ENCODE measurements at regions not wholly inside any gene's neighbourhood (a gene's known extent, or its start where the extent isn't known, plus 50 kb on each side); places are given as distances from the start of the nearest gene placed in this dataset.

DNA sequence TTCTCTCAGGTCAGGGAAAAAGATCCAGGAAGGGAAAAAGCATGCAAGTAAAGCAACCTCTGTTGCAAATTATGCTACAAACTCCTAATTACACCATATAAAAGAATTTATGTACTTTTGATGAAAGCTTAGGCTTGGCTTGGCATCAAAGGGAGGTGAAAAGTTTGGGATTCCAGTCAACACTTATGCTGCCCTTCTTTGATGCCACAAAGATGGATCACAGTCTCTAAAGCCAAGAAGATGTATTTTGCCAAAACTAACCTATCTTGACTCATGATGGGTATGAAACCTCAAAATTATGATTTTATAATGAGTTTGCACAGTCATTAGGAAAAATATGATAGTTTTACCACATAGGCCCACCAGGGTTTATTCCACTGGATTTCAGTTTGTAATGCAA is 101.0 kb upstream of the CCDC80 start:
- Histone ChIP-seq H3K36me3 (ENCODE audit: control insufficient read depth in 1 of 2, insufficient read depth in 2 of 2, low read length in 1 of 2) (no peaks in the 10 kb centered on the region), H3K4me3 (ENCODE audit: low read length in 2 of 2) (no peak overlapping the region), H3K27me3 (ENCODE audit: control insufficient read depth in 1 of 2, insufficient read depth in 2 of 2, low read length in 1 of 2) (no peaks in the 10 kb centered on the region), H3K9me3 (ENCODE audit: control insufficient read depth, low read length) (no peaks in the 10 kb centered on the region), H3K27ac (ENCODE audit: low read depth in 1 of 2, low read length in 2 of 2) (no peak overlapping the region), H3K4me1 (ENCODE audit: control insufficient read depth in 1 of 2, insufficient read depth in 2 of 2, low read length in 2 of 2) (no peaks in the 10 kb centered on the region)
- ATAC-seq (ENCODE audit: low FRiP score) (no peak), DNase-seq (no peak)
- intact Hi-C loops (cut with DNase I), result no loop called here

DNA sequence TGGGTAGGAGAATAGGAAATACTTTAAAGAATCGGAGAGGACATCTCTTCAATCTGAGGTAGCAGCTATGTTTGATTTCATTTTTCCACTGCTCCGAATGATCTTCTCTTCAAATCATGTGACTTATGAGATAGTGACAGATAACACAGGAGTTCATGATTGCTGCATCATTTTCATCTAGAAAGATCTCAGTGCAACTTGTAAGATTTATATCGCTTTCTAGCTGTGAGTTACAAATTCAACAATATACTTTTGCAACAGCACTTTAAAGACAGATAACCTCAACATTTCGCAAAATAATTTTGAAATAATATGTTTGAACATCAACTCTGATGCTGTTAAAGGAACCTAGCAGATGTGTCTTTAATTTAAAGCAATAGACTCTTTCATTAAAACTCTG is 99.9 kb upstream of the CCDC80 start:
- 97 to 98% methylated on average over 4 of the region's 4 CpGs for WGBS, 2 donors
- DNase-seq (no peak), ATAC-seq (ENCODE audit: low FRiP score) (no peak)
- H3K4me1 ChIP-seq (ENCODE audit: control insufficient read depth in 1 of 2, insufficient read depth in 2 of 2, low read length in 2 of 2), result no peaks in the 10 kb centered on the region
- H3K27ac ChIP-seq (ENCODE audit: low read depth in 1 of 2, low read length in 2 of 2), result no peak overlapping the region
- H3K9me3 ChIP-seq (ENCODE audit: control insufficient read depth, low read length), result no peaks in the 10 kb centered on the region
- H3K36me3 ChIP-seq (ENCODE audit: control insufficient read depth in 1 of 2, insufficient read depth in 2 of 2, low read length in 1 of 2), result no peaks in the 10 kb centered on the region
- intact Hi-C loops (cut with DNase I), result no loop called here
- H3K27me3 ChIP-seq (ENCODE audit: control insufficient read depth in 1 of 2, insufficient read depth in 2 of 2, low read length in 1 of 2), result no peaks in the 10 kb centered on the region
- H3K4me3 ChIP-seq (ENCODE audit: low read length in 2 of 2), result no peak overlapping the region

DNA sequence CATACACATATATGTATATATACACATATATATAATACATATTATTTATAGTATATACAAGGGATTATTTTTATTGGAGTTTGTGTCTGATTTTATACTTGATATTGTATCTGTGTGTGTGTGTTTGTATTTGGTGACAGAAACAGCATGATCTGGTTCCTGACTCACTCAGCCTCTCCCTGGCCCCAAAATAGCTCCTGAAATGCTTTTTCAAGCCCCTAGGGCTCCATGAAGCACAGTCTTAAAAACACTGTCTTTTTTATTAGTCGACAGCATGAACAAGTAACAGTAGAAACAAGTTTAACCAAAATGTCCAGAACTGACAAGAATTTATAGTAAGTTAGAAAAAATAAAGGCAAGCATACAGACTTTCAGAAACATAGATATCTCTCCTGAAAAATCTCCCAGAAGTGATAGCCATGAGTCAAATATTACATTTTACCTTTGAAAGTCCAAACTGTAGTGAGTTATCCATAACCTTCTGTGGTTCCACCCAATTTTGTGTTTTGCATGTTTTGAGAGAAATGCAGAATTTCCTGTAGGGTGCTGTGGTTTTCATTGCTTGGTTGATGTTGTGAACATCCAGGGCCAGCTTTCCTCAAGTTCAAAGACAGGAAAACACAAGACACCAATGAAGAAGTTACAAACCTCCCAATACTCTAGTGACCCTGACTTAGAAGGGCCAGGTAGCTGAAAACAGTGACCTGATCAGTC is 98.5 kb upstream of the CCDC80 start:
- DNase-seq (no peak), ATAC-seq (ENCODE audit: low FRiP score) (no peak)
- WGBS, 2 donors, result 3 to 11% methylated on average over 1 of the region's 1 CpG
- H3K27me3 ChIP-seq (ENCODE audit: control insufficient read depth in 1 of 2, insufficient read depth in 2 of 2, low read length in 1 of 2), result no peaks in the 10 kb centered on the region
- no peak overlapping the region for H3K4me3 ChIP-seq (ENCODE audit: low read length in 2 of 2)
- intact Hi-C loops (cut with DNase I), result loop anchor here in 1 of 2 donors (5.0 kb wide), 2 partner anchors 73 to 238 kb away; partner anchors contain the start of gene CD200R1
- no peak overlapping the region for H3K27ac ChIP-seq (ENCODE audit: low read depth in 1 of 2, low read length in 2 of 2)
- no peaks in the 10 kb centered on the region for H3K36me3 ChIP-seq (ENCODE audit: control insufficient read depth in 1 of 2, insufficient read depth in 2 of 2, low read length in 1 of 2)
- no peaks in the 10 kb centered on the region for H3K4me1 ChIP-seq (ENCODE audit: control insufficient read depth in 1 of 2, insufficient read depth in 2 of 2, low read length in 2 of 2)
- no peaks in the 10 kb centered on the region for H3K9me3 ChIP-seq (ENCODE audit: control insufficient read depth, low read length)

DNA sequence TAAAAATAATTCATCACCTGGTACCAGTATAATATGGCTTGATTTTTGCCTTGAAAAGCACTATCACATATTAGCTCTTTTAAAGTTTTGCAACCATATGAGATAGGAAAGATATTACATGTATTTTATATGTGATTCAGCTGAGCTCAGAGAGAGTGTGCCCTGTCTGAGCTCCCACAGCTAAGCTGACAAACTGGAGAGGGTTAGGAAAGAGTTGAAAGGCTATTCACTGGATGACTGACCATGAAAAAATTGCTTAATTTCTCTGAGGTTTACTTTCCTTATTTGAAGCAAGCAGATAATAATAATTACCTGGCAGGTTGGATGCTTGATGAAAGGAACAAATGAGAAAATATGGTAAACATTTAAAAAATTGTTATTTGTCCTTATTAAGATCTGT is 97.4 kb upstream of the CCDC80 start:
- DNase-seq (no peak), ATAC-seq (ENCODE audit: low FRiP score) (no peak)
- H3K27ac ChIP-seq (ENCODE audit: low read depth in 1 of 2, low read length in 2 of 2), result no peak overlapping the region
- intact Hi-C loops (cut with DNase I), result loop anchor here in 1 of 2 donors (5.0 kb wide), 2 partner anchors 74 to 239 kb away; partner anchors contain the start of gene CD200R1
- no peaks in the 10 kb centered on the region for H3K4me1 ChIP-seq (ENCODE audit: control insufficient read depth in 1 of 2, insufficient read depth in 2 of 2, low read length in 2 of 2)
- H3K27me3 ChIP-seq (ENCODE audit: control insufficient read depth in 1 of 2, insufficient read depth in 2 of 2, low read length in 1 of 2), result no peaks in the 10 kb centered on the region
- no peaks in the 10 kb centered on the region for H3K36me3 ChIP-seq (ENCODE audit: control insufficient read depth in 1 of 2, insufficient read depth in 2 of 2, low read length in 1 of 2)
- no peak overlapping the region for H3K4me3 ChIP-seq (ENCODE audit: low read length in 2 of 2)
- H3K9me3 ChIP-seq (ENCODE audit: control insufficient read depth, low read length), result no peaks in the 10 kb centered on the region

DNA sequence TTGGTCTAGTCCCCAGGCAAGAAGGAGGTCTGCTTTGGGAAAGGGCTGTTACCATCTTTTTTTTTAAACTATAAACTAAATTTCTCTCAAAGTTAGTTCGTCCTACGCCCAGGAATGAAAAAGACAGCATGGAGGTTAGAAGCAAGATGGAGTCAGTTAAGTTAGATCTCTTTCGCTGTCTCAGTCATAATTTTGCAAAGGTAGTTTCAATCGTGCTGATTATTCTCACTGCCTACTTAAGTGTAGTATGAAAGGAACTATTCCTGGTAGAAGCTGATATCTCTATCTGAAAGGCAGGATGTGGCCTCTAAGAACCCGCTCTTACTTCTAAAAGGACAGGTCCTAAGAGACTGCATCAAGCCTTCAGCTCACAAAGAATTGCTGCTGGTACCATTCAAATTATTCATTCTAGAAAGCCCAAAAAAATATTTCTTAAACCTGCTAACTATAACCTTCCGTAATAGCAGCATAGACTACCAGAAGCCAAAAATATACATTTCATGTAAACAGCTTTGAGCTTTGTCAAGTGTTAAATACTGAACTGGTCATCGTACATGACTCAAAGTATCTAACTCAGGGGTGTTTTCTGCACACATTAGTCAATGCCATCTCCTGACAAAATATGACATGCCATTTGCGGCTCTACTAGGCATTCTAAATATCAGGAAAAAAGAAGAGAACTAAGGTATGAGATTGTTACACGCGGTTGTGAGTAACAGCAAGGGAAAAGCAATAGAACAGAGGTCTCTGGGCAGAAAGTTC is 96.0 kb upstream of the CCDC80 start:
- DNase-seq (no peak), ATAC-seq (ENCODE audit: low FRiP score) (no peak)
- no peak overlapping the region for H3K27ac ChIP-seq (ENCODE audit: low read depth in 1 of 2, low read length in 2 of 2)
- H3K4me3 ChIP-seq (ENCODE audit: low read length in 2 of 2), result no peak overlapping the region
- no peaks in the 10 kb centered on the region for H3K36me3 ChIP-seq (ENCODE audit: control insufficient read depth in 1 of 2, insufficient read depth in 2 of 2, low read length in 1 of 2)
- H3K27me3 ChIP-seq (ENCODE audit: control insufficient read depth in 1 of 2, insufficient read depth in 2 of 2, low read length in 1 of 2), result no peaks in the 10 kb centered on the region
- H3K4me1 ChIP-seq (ENCODE audit: control insufficient read depth in 1 of 2, insufficient read depth in 2 of 2, low read length in 2 of 2), result no peaks in the 10 kb centered on the region
- intact Hi-C loops (cut with DNase I), result loop anchor here in 1 of 2 donors (5.0 kb wide), 2 partner anchors 75 to 240 kb away; partner anchors contain the start of gene CD200R1
- WGBS, 2 donors, result 80 to 81% methylated on average over 10 of the region's 10 CpGs
- H3K9me3 ChIP-seq (ENCODE audit: control insufficient read depth, low read length), result no peaks in the 10 kb centered on the region

DNA sequence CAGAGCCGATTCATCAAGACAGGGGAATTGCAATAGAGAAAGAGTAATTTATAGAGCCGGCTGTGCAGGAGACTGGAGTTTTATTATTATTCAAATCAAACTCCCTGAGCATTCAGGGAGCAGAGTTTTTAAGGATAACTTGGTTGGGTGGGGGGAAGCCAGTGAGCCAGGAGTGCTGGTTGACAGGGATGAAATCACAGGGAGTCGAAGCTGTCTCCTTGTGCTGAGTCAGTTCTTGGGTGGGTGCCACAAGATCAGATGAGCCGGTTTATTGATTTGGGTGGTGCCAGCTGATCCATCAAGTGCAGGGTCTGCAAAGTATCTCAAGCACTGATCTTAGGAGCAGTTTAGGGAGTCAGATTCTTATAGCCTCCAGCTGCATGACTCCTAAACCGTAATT is 95.4 kb upstream of the CCDC80 start:
- no peak for DNase-seq

DNA sequence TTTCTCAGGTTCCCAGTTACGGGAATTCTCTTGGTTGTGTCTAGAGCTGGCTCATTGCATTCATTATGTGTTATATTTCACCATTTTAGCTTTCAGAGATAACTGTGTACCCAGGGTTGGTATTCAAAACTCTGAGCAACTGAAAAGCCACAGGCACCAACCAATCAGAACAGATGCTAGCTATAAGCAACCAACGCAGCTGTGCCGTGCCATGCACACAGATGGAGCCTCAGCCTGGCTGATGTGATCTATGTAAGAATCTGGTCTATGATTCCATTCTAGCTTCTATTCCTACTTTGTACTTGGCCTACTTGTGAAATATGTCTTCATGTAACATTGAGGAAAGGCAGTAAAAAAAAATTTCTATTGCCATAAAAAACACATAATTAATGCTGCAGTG is 95.0 kb upstream of the CCDC80 start:
- Histone ChIP-seq H3K9me3 (ENCODE audit: control insufficient read depth, low read length) (no peaks in the 10 kb centered on the region), H3K4me3 (ENCODE audit: low read length in 2 of 2) (no peak overlapping the region), H3K27ac (ENCODE audit: low read depth in 1 of 2, low read length in 2 of 2) (no peak overlapping the region), H3K36me3 (ENCODE audit: control insufficient read depth in 1 of 2, insufficient read depth in 2 of 2, low read length in 1 of 2) (no peaks in the 10 kb centered on the region), H3K4me1 (ENCODE audit: control insufficient read depth in 1 of 2, insufficient read depth in 2 of 2, low read length in 2 of 2) (no peaks in the 10 kb centered on the region), H3K27me3 (ENCODE audit: control insufficient read depth in 1 of 2, insufficient read depth in 2 of 2, low read length in 1 of 2) (no peaks in the 10 kb centered on the region)
- intact Hi-C loops (cut with DNase I), result loop anchor here in 1 of 2 donors (5.0 kb wide), 2 partner anchors 76 to 241 kb away; partner anchors contain the start of gene CD200R1
- no peak for DNase-seq
- WGBS, 2 donors, result 82 to 88% methylated on average over 3 of the region's 3 CpGs
- ATAC-seq (ENCODE audit: low FRiP score), result no peak

More for the DNA sequence above, 95.4 kb upstream of the CCDC80 start:
- WGBS, 2 donors, result 78 to 81% methylated on average over 5 of the region's 5 CpGs
- intact Hi-C loops (cut with DNase I), result loop anchor here in 1 of 2 donors (5.0 kb wide), 2 partner anchors 76 to 241 kb away; partner anchors contain the start of gene CD200R1
- ATAC-seq (ENCODE audit: low FRiP score), result no peak
- Histone ChIP-seq H3K4me1 (ENCODE audit: control insufficient read depth in 1 of 2, insufficient read depth in 2 of 2, low read length in 2 of 2) (no peaks in the 10 kb centered on the region), H3K27me3 (ENCODE audit: control insufficient read depth in 1 of 2, insufficient read depth in 2 of 2, low read length in 1 of 2) (no peaks in the 10 kb centered on the region), H3K4me3 (ENCODE audit: low read length in 2 of 2) (no peak overlapping the region), H3K36me3 (ENCODE audit: control insufficient read depth in 1 of 2, insufficient read depth in 2 of 2, low read length in 1 of 2) (no peaks in the 10 kb centered on the region), H3K9me3 (ENCODE audit: control insufficient read depth, low read length) (no peaks in the 10 kb centered on the region), H3K27ac (ENCODE audit: low read depth in 1 of 2, low read length in 2 of 2) (no peak overlapping the region)

DNA sequence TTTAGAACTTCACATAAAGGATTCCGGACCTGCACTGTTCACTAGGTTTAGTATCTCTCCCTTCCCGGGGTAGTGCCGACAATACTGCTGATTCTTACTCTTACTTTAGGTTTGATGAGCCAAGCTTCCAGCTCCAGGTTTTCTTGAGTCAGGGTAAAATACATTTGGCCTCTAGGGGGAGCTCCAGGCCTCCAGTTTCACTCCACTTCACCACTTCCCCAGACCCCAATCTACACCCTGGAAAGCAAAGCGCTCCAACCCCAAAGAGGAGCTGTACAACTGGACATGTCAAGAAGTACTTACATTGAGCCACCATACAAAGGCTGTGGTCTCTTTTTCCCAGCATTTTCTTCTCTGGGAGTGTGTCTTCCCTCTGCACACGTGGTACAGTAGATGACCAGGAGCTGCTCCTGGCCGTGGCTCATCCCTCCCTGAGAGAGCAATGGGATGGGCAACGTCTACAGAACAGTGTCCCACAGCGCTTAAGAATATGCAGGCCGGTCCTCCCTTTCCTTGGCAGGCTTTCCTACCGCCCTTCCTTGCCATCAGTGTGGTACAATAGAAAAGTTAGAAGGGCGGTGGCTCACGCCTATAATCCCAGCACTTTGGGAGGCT is 93.9 kb upstream of the CCDC80 start:
- Histone ChIP-seq H3K9me3 (ENCODE audit: control insufficient read depth, low read length) (no peaks in the 10 kb centered on the region), H3K4me1 (ENCODE audit: control insufficient read depth in 1 of 2, insufficient read depth in 2 of 2, low read length in 2 of 2) (no peaks in the 10 kb centered on the region), H3K27ac (ENCODE audit: low read depth in 1 of 2, low read length in 2 of 2) (no peak overlapping the region), H3K36me3 (ENCODE audit: control insufficient read depth in 1 of 2, insufficient read depth in 2 of 2, low read length in 1 of 2) (no peaks in the 10 kb centered on the region), H3K27me3 (ENCODE audit: control insufficient read depth in 1 of 2, insufficient read depth in 2 of 2, low read length in 1 of 2) (no peaks in the 10 kb centered on the region), H3K4me3 (ENCODE audit: low read length in 2 of 2) (no peak overlapping the region)
- DNase-seq (peak in 1 of 2 donors; percentile 51), ATAC-seq (ENCODE audit: low FRiP score) (peak; percentile 69)
- intact Hi-C loops (cut with DNase I), result loop anchor here in 1 of 2 donors (5.0 kb wide), 2 partner anchors 77 to 242 kb away; partner anchors contain the start of gene CD200R1
- WGBS, 2 donors, result 71 to 73% methylated on average over 12 of the region's 12 CpGs

All from aorta (tissue), 5 donors.